NCI-H2171 (cell line): ENCODE measurements at regions not wholly inside any gene's neighbourhood (a gene's known extent, or its start where the extent isn't known, plus 50 kb on each side); places are given as distances from the start of the nearest gene placed in this dataset.
A peak's percentile ranks its signal among the peaks of the same experiment; 100 is the strongest.
"Not testable (repeated sequence)": the region's sequence is repeated elsewhere in the genome, so short reads cannot be mapped to it uniquely, and the experiment has no call there.

Source experiments
- DNase-seq: peaks from one replicate; lab custom pipeline; 2025; lab: John Stamatoyannopoulos, UW

GRCh38 chr11:110347660-110348059 lies 51.2 kb upstream of the RDX start:
- no peak for DNase-seq

- DNase-seq = no peak
Observed at GRCh38 chr11:110349138-110349996, 53.0 kb upstream of the RDX start.

GRCh38 chr11:110349997-110350383 lies 53.6 kb upstream of the RDX start:
- DNase-seq = not testable (repeated sequence)

- DNase-seq = no peak
Observed at GRCh38 chr11:110355011-110355744, 58.8 kb upstream of the RDX start.

GRCh38 chr11:110356762-110357671 lies 60.6 kb upstream of the RDX start:
- no peak for DNase-seq

- no peak for DNase-seq
Observed at GRCh38 chr11:110358336-110358735, 61.9 kb upstream of the RDX start.

- not testable (repeated sequence) for DNase-seq
Observed at GRCh38 chr11:110360781-110361408, 64.5 kb upstream of the RDX start.

- DNase-seq = no peak
Observed at GRCh38 chr11:110362971-110363509, 66.6 kb upstream of the RDX start.

- DNase-seq = peak; percentile 50
Observed at GRCh38 chr11:110366291-110366690, 63.5 kb upstream of the FDX1 start.

GRCh38 chr11:110367571-110367970 lies 62.2 kb upstream of the FDX1 start:
- no peak for DNase-seq

- DNase-seq = no peak
Observed at GRCh38 chr11:110371084-110371483, 58.7 kb upstream of the FDX1 start.

- DNase-seq = no peak
Observed at GRCh38 chr11:110373051-110373702, 56.6 kb upstream of the FDX1 start.

GRCh38 chr11:110374921-110375320 lies 54.8 kb upstream of the FDX1 start:
- DNase-seq = no peak

GRCh38 chr11:110375351-110375750 lies 54.4 kb upstream of the FDX1 start:
- DNase-seq = no peak

- DNase-seq = no peak
Observed at GRCh38 chr11:110376021-110376420, 53.7 kb upstream of the FDX1 start.

GRCh38 chr11:110376711-110377324 lies 52.9 kb upstream of the FDX1 start:
- DNase-seq = peak; percentile 74

- no peak for DNase-seq
Observed at GRCh38 chr11:110377434-110377833, 52.3 kb upstream of the FDX1 start.

- no peak for DNase-seq
Observed at GRCh38 chr11:110379261-110379660, 50.5 kb upstream of the FDX1 start.

- DNase-seq = no peak
Observed at GRCh38 chr11:110379936-110380335, 49.8 kb upstream of the FDX1 start.
